ENCODE measurements at regions not wholly inside any gene's neighbourhood (a gene's known extent, or its start where the extent isn't known, plus 50 kb on each side); places are given as distances from the start of the nearest gene placed in this dataset.
A peak's percentile ranks its signal among the peaks of the same experiment; 100 is the strongest.

GRCh38 chr13:54890976-54891375 is 1862.4 kb downstream of the OLFM4 start:
- no peak for DNase-seq (ENCODE audit: low spot score)

- no peak for DNase-seq (ENCODE audit: low spot score)
These were observed 1872.7 kb downstream of the OLFM4 start for GRCh38 chr13:54901316-54901715.

- DNase-seq (ENCODE audit: low spot score) = no peak
These were observed 1883.8 kb downstream of the OLFM4 start for GRCh38 chr13:54912367-54912766.

GRCh38 chr13:54913668-54914067 is 1885.1 kb downstream of the OLFM4 start:
- no peak for DNase-seq (ENCODE audit: low spot score)

GRCh38 chr13:54927538-54927937 is 1898.9 kb downstream of the OLFM4 start:
- DNase-seq (ENCODE audit: low spot score) = no peak

- DNase-seq (ENCODE audit: low spot score) = no peak
These were observed 1899.5 kb downstream of the OLFM4 start for GRCh38 chr13:54928071-54928470.

GRCh38 chr13:54934121-54934520 is 1905.5 kb downstream of the OLFM4 start:
- peak; percentile 19 for DNase-seq (ENCODE audit: low spot score)

- DNase-seq (ENCODE audit: low spot score) = no peak
These were observed 1917.4 kb downstream of the OLFM4 start for GRCh38 chr13:54945973-54946372.

GRCh38 chr13:54949735-54950134 is 1921.1 kb downstream of the OLFM4 start:
- no peak for DNase-seq (ENCODE audit: low spot score)

GRCh38 chr13:54950546-54950945 is 1921.9 kb downstream of the OLFM4 start:
- no peak for DNase-seq (ENCODE audit: low spot score)

GRCh38 chr13:54953786-54954185 is 1925.2 kb downstream of the OLFM4 start:
- no peak for DNase-seq (ENCODE audit: low spot score)

- DNase-seq (ENCODE audit: low spot score) = no peak
These were observed 1930.2 kb downstream of the OLFM4 start for GRCh38 chr13:54958781-54959180.

GRCh38 chr13:54965881-54966280 is 1937.3 kb downstream of the OLFM4 start:
- DNase-seq (ENCODE audit: low spot score) = no peak

- DNase-seq (ENCODE audit: low spot score) = no peak
These were observed 1944.2 kb downstream of the OLFM4 start for GRCh38 chr13:54972838-54973237.

GRCh38 chr13:54975676-54976075 is 1947.1 kb downstream of the OLFM4 start:
- DNase-seq (ENCODE audit: low spot score) = no peak

GRCh38 chr13:54980651-54981050 is 1952.0 kb downstream of the OLFM4 start:
- DNase-seq (ENCODE audit: low spot score) = no peak

- DNase-seq (ENCODE audit: low spot score) = peak; percentile 22
These were observed 1960.8 kb downstream of the OLFM4 start for GRCh38 chr13:54989418-54989817.

- DNase-seq (ENCODE audit: low spot score) = no peak
These were observed 1970.8 kb downstream of the OLFM4 start for GRCh38 chr13:54999399-54999907.

GRCh38 chr13:55000043-55000442 is 1971.4 kb downstream of the OLFM4 start:
- peak; percentile 46 for DNase-seq (ENCODE audit: low spot score)

GRCh38 chr13:55000844-55001243 is 1972.2 kb downstream of the OLFM4 start:
- peak; percentile 19 for DNase-seq (ENCODE audit: low spot score)

GRCh38 chr13:55001881-55002280 is 1973.3 kb downstream of the OLFM4 start:
- DNase-seq (ENCODE audit: low spot score) = peak; percentile 7

GRCh38 chr13:55007681-55008080 is 1979.1 kb downstream of the OLFM4 start:
- DNase-seq (ENCODE audit: low spot score) = no peak

GRCh38 chr13:55013051-55013450 is 1984.4 kb downstream of the OLFM4 start:
- DNase-seq (ENCODE audit: low spot score) = peak; percentile 6

GRCh38 chr13:55029280-55029679 is 2000.7 kb downstream of the OLFM4 start:
- DNase-seq (ENCODE audit: low spot score) = no peak

- DNase-seq (ENCODE audit: low spot score) = no peak
These were observed 2009.6 kb downstream of the OLFM4 start for GRCh38 chr13:55038230-55038629.
